ENCODE measurements at regions not wholly inside any gene's neighbourhood (a gene's known extent, or its start where the extent isn't known, plus 50 kb on each side); places are given as distances from the start of the nearest gene placed in this dataset.

DNA sequence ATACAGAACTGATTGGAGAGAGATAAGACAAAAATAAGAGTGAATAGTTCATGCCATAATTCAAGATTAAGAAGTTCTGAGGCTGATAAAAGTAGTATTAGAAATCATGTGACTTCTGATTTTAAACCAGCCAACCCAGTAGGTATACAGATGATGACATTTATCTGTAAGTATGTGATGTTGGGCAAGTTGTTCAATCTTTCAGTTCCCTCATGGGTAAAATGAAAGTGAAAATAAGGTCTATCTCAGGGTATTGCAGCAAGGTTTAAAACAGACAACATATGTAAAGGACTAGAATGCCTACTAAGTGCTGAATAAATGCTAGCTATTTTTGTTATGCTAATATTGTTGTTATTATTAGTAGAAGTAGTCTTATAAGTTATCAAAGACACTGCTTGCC lies 1055.7 kb downstream of the NAALADL2 start:
- DNase-seq (ENCODE audit: low read depth in 4 of 4, low spot score in 2 of 4): no peak

DNA sequence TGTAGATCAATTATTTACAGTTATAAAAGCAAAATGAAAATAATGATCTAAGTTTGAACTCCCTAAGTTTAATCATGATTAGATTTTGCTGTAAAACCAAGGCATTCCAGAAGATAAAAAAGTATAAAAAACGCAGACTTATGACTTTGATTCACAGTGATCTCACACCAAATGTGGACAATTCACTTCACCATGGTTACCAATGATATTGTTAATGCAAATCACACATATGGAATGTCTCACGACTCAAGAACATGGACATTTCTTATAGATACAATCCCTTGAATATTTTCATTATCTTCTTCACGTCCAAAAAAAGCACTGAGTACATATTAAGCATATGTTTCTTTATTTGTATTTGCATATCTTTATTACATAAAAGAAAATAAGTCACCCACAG lies 1054.2 kb downstream of the NAALADL2 start:
- DNase-seq (ENCODE audit: low read depth in 4 of 4, low spot score in 2 of 4): no peak

GRCh38 chr3:175911937-175912336 lies 1052.8 kb downstream of the NAALADL2 start:
- no peak for DNase-seq (ENCODE audit: low read depth in 4 of 4, low spot score in 2 of 4)

- DNase-seq (ENCODE audit: low read depth in 4 of 4, low spot score in 2 of 4): no peak
These were observed 1043.1 kb downstream of the NAALADL2 start for GRCh38 chr3:175902226-175902625.

DNA sequence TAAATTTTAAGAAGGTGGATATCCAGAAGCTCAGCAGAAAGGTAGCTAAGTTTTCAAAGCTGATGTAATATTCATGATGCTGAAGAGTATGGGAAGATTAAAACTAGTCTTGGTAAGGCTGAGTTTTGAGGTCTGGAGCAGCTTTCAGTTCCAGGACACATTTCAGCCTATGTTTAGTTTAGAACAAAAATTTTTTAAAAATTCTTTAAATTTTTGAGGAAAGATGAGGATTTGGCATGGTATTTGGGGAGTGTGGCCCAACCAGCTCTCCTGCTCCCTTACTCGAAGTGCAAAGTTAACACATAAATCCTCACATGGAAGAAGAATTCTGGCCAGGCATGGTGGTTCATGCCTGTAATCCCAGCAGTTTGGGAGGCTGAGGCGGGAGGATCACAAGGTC lies 1039.1 kb downstream of the NAALADL2 start:
- DNase-seq (ENCODE audit: low read depth in 4 of 4, low spot score in 2 of 4): no peak

GRCh38 chr3:175896655-175897054 lies 1037.5 kb downstream of the NAALADL2 start:
- DNase-seq (ENCODE audit: low read depth in 4 of 4, low spot score in 2 of 4): no peak

- DNase-seq (ENCODE audit: low read depth in 4 of 4, low spot score in 2 of 4): no peak
These were observed 1036.6 kb downstream of the NAALADL2 start for GRCh38 chr3:175895731-175896130.

- no peak for DNase-seq (ENCODE audit: low read depth in 4 of 4, low spot score in 2 of 4)
These were observed 1034.4 kb downstream of the NAALADL2 start for GRCh38 chr3:175893566-175893965.

DNA sequence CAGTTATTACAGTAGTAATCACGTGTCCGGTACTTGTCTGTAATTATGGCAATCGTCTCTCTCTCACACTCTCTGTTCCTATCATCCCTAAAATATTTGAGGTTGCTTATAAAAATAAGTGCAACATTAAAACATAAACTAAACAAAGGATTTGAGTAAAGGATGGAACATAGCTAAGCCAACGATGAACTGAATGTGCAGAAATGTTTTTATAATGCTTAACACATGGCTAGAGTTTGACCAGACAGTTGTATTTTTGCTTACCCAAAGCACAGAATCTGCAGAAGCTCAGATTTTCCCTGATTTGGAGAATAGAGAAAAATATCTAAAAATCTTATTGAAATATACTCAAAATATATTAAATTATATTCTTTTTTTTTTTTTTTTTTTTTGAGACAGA lies 1030.9 kb downstream of the NAALADL2 start:
- no peak for DNase-seq (ENCODE audit: low read depth in 4 of 4, low spot score in 2 of 4)

GRCh38 chr3:175885231-175885766 lies 1026.2 kb downstream of the NAALADL2 start:
- no peak for DNase-seq (ENCODE audit: low read depth in 4 of 4, low spot score in 2 of 4)

- no peak for DNase-seq (ENCODE audit: low read depth in 4 of 4, low spot score in 2 of 4)
These were observed 1020.3 kb downstream of the NAALADL2 start for GRCh38 chr3:175879417-175879816.

DNA sequence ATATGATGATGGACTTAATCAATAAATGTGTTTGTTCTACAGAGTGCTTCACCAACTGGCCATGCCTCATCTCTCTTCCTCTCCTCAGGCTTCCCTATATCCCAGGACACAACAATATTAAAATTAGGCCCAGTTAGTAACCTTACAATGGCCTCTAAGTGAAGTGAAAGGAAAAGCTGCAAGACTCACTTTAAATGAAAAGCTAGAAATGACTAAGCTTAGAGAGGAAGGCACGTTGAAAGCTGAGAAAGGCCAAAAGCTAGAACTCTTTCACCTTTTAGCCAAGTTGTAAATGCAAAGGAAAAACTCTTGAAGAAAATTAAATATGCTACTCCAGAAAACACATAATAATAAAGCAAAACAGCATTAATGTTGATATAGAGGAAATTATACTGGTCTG lies 1010.3 kb downstream of the NAALADL2 start:
- no peak for DNase-seq (ENCODE audit: low read depth in 4 of 4, low spot score in 2 of 4)

GRCh38 chr3:175868626-175869025 lies 1009.5 kb downstream of the NAALADL2 start:
- DNase-seq (ENCODE audit: low read depth in 4 of 4, low spot score in 2 of 4): no peak

DNA sequence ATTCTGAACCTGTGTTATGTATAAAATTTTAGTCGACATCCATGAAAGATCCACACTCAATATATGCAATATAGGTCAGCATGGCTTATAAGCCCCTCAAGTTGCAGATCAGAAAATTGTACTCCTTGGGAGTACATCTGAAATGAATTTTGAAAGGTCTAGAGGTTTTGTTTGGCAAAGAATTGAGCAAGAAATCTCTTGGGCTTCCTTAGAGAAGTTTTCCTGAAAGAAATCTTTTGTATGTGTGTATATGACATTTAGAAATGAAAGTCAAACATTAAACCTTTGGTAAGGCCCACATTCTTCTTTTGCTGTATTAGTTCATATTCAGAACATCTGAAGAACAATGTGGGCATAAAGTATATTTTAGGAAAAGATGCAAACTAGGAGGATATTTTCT lies 1006.6 kb downstream of the NAALADL2 start:
- DNase-seq (ENCODE audit: low read depth in 4 of 4, low spot score in 2 of 4): no peak

GRCh38 chr3:175861916-175862315 lies 1002.8 kb downstream of the NAALADL2 start:
- no peak for DNase-seq (ENCODE audit: low read depth in 4 of 4, low spot score in 2 of 4)

Data from left renal cortex interstitium (tissue), 4 donors.